Hindlimb muscle (tissue), 1 donor: ENCODE measurements at regions not wholly inside any gene's neighbourhood (a gene's known extent, or its start where the extent isn't known, plus 50 kb on each side); places are given as distances from the start of the nearest gene placed in this dataset.
A peak's percentile ranks its signal among the peaks of the same experiment; 100 is the strongest.
"Not testable (repeated sequence)": the region's sequence is repeated elsewhere in the genome, so short reads cannot be mapped to it uniquely, and the experiment has no call there.

ENCODE experiments used
- DNase-seq: peaks from one replicate; pipeline ENCODE4 v3.0.0-alpha.2; 2013

GRCh38 chr2:189312643-189313042 lies 128.6 kb upstream of the WDR75 start:
- DNase-seq, result no peak

DNA sequence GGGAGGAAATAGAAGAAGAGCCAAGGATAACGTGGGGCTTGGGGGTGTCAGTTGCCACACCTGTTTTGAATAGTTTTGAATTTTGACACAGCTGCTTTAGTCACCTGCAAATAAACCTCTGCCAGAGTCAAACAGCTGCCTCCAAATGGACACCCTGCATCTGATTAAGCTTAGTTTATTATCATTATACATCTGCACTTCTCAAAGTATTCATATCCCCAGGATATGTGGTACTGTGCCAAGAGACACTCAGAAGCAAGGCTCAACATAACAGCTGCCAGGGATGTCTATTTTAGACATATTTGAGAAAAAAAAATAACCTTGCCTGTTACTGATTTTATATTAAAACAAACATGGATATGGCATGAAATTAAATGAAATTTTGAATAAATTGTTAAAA lies 122.5 kb upstream of the WDR75 start:
- DNase-seq, result no peak

DNA sequence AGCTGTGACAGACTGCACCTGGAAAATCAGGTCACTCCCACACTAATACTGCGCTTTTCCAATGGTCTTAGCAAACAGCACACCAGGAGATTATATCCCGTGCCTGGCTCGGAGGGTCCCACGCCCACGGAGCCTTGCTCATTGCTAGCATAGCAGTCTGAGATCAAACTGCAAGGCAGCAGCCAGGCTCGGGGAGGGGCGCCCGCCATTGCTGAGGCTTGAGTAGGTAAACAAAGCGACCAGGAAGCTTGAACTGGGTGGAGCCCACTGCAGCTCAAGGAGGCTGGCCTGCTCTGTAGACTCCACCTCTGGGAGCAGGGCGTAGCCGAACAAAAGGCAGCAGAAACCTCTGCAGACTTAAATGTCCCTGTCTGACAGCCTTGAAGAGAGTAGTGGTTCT lies 121.8 kb upstream of the WDR75 start:
- not testable (repeated sequence) for DNase-seq

DNA sequence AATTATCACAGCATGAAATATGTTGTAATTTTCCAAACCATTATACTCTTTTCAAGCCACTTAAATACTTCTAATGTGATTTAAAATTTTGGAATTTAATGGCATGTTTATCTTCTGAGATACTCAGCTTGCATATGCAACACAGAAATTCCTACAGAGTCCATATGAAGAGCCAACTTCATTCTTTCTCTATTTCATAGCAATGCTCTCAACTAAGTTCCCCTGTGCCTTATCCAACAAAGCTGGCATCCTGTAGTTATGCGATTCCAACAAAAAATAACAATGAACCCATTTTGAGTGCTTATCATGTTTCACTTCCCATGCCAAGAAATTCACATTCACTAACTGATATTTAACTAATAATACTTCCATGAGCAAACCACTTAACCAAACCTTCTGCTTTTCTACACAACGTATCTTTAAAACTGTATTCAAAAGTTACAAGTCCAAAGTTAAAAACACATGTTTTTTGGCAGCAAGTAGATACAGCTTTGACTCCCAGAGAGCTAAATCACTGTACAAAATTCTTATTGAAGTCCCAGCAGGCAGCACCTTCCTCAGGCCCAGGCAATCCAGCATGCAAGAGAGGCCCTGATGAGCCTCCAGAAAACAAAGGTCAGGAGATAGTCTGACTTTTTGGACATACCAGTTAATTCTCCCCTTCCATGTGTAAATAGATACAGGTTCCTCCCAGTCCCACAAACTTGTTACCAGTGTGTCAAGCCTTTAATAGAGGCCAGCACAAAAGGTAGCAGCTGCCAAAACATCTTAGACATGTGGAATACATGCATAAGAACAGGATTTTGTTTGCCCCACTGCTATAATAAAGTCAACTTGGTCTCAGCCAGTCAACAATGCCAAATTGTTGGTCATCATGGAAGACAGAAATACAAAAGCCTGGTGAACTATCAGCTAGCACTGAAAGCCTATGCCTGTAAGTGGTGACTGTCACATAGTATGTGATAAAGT lies 113.1 kb upstream of the WDR75 start:
- peak; percentile 37 for DNase-seq

- DNase-seq, result no peak
Observed at GRCh38 chr2:189328848-189329245, 112.4 kb upstream of the WDR75 start.

- no peak for DNase-seq
Observed at GRCh38 chr2:189336276-189336975, 104.8 kb upstream of the WDR75 start.

GRCh38 chr2:189337656-189338055 lies 103.6 kb upstream of the WDR75 start:
- DNase-seq, result peak; percentile 75

DNA sequence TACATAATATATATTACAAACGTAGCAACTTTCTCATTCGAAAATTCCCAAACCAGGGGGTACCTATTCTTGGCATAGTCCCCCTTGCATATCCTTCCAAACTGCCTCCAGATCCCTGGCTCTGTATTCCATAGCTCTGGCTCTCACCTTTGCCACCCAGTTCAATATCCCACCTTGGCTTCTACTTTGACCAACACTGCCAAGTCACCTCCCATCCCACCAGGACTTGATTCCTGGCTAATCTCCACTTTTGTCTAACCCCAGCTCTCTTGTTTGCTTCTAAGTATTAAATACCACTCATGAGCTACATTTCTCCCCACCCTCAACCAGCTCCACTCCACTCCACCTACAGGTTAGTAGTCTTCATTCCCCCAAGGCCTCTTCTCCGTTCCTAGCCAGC lies 103.2 kb upstream of the WDR75 start:
- DNase-seq, result peak; percentile 39

GRCh38 chr2:189341077-189341476 lies 100.2 kb upstream of the WDR75 start:
- no peak for DNase-seq

- no peak for DNase-seq
Observed at GRCh38 chr2:189344043-189344442, 97.2 kb upstream of the WDR75 start.

GRCh38 chr2:189347540-189347939 lies 93.7 kb upstream of the WDR75 start:
- peak; percentile 76 for DNase-seq

GRCh38 chr2:189348369-189348768 lies 92.9 kb upstream of the WDR75 start:
- DNase-seq, result no peak

DNA sequence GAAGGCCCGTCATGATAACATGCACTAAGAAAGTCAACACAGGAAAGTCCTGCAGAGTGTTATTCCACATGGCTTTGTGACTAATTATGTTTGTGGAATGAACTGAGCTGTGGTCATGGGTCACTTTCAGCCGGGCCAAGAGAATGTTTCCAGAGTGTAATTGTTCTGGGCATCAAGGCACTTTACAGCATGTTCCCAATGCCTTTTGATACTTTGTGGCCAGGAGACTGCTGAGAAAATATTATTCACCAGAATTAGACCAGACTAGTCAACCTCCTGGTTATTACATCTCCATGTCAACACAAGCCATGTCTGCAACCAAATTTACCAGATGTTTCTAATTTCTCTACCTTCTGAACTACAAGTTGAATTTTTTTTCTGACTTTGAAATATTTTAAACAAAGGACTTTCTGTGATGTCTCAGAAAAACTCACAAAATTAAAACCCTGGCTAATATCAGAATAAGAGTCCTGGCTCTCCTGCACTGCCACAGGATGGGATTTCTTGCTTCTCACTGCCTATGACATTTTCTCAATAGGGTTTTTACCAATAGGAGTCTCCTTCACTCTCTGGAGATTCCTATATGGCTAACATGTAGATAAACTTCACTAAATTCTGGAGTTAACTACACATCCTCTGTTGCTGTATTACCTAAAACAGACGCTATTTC lies 90.6 kb upstream of the WDR75 start:
- DNase-seq, result no peak

DNA sequence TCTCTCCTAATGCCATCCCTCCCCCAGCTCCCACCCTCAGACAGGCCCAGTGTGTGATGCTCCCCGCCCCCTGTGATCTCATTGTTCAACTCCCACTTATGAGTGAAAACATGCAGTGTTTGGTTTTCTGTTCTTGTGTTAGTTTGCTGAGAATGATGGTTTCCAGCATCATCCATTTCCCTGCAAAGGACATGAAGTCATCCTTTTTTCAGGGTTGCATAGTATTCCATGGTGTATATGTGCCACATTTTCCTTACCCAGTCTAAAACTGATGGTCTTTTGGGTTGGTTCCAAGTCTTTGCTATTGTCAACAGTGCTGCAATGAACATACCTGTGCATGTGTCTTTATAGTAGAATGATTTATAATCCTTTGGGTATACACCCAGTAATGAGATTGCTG lies 89.3 kb upstream of the WDR75 start:
- not testable (repeated sequence) for DNase-seq

DNA sequence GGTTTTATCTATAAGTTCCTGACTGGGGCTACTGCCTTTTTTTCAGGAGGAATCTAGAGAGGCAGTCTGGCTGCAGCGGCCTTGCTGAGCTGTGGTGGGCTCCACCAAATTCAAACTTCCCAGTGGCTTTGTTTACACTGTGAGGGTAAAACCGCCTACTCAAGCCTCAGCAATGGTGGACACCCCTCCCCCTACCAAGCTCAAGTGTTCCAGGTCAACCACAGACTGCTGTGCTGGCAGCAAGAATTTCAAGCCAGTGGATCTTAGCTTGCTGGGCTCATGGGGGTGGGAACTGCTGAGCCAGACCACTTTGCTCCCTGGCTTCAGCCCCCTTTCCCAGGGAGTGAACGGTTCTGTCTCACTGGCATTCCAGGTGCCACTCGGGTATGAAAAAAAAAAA lies 83.9 kb upstream of the WDR75 start:
- not testable (repeated sequence) for DNase-seq

GRCh38 chr2:189360861-189361260 lies 80.4 kb upstream of the WDR75 start:
- DNase-seq, result no peak

GRCh38 chr2:189362283-189362682 lies 79.0 kb upstream of the WDR75 start:
- no peak for DNase-seq

- DNase-seq, result no peak
Observed at GRCh38 chr2:189363559-189363958, 77.7 kb upstream of the WDR75 start.

- no peak for DNase-seq
Observed at GRCh38 chr2:189364607-189365006, 76.7 kb upstream of the WDR75 start.

DNA sequence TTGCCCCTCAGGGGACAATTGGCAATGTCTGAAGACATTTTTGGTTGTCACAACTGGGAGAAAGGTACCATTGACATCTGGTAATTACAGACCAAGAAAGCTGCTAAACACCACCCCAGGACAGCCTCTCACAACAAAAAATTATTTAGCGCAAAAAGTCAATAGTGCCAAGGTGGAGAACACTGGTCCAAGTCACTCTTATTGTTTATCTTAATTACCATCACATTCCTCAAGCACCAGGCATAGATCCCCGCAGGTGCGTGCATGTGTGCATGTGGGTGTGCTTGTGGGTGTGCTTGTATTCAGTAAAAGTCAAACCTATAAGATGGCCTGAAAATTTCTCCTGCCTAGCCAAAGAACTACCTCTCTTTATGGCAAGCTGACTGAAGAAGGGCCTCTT lies 74.9 kb upstream of the WDR75 start:
- DNase-seq, result no peak

DNA sequence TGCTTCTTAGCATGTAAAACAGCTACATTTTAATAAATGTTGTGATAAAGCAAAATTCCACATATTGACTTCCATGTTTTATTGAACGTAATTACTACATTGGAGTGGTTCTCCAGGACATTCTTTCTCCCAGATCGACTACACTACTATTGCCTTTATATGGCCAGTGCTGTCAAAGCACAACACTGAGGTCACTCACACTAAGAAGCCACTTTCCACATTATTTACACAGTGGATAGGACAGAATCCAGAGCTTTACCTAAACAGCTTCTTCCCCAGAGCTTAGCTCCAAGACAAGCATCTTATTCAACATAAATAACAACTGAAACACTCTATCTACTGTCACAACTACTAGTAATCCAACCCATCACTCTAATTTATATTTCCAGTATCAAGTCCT lies 73.9 kb upstream of the WDR75 start:
- DNase-seq, result no peak

DNA sequence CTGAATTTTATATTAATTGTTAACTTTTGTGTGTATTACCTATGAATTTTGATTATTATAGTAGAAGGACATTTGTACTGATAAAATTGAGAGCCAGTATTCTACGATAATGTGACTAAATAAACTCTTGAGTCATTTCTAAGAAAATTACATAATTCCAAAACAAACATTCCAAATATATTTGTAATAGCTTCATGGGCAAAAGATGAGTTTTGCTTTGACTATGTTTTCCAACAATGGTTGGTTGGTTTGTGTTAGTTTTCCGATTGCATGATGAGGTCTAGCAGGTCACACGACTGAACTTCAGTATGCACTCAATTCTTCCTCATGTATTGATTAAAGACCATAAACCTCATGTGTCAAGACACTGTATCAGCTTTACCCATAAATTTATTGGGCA lies 71.7 kb upstream of the WDR75 start:
- no peak for DNase-seq

- DNase-seq, result no peak
Observed at GRCh38 chr2:189370719-189371118, 70.6 kb upstream of the WDR75 start.
